Osteocyte (in vitro differentiated cells): ENCODE measurements at regions not wholly inside any gene's neighbourhood (a gene's known extent, or its start where the extent isn't known, plus 50 kb on each side); places are given as distances from the start of the nearest gene placed in this dataset.

Experiments used
- DNase-seq: peaks from one replicate; pipeline ENCODE4 v3.0.0; 2021; ENCODE audit warnings: mixed read lengths; ENCODE audit not compliant: unreplicated experiment; ENCODE audit errors: extremely low spot score
- H3K27ac Mint-ChIP-seq: one replicate; pipeline ENCODE4 v1.8.0; 2021; ENCODE audit warnings: mild to moderate bottlenecking, mixed read lengths; ENCODE audit not compliant: unreplicated experiment
- H3K27me3 Mint-ChIP-seq: one replicate; pipeline ENCODE4 v1.8.0; 2021; ENCODE audit warnings: mixed read lengths; ENCODE audit not compliant: unreplicated experiment
- H3K36me3 Mint-ChIP-seq: one replicate; pipeline ENCODE4 v1.8.0; 2021; ENCODE audit warnings: mixed read lengths; ENCODE audit not compliant: unreplicated experiment
- H3K4me1 Mint-ChIP-seq: one replicate; pipeline ENCODE4 v1.8.0; 2021; ENCODE audit warnings: mixed read lengths; ENCODE audit not compliant: unreplicated experiment
- H3K4me3 Mint-ChIP-seq: one replicate; pipeline ENCODE4 v1.8.0; 2021; ENCODE audit warnings: mild to moderate bottlenecking, moderate library complexity, mixed read lengths; ENCODE audit not compliant: unreplicated experiment
- H3K9me3 Mint-ChIP-seq: one replicate; pipeline ENCODE4 v1.8.0; 2021; ENCODE audit warnings: mixed read lengths; ENCODE audit not compliant: unreplicated experiment
- CTCF ChIP-seq: fragments of 200-600 bp; sonication (generic); IDR thresholded peaks from 2 replicates; pipeline ENCODE4 v1.5.0; 2021; ENCODE audit warnings: antibody characterized with exemption, mild to moderate bottlenecking, moderate library complexity

- Mint-ChIP-seq H3K4me3 (no peak overlapping the region), H3K27ac (no peak overlapping the region), H3K36me3 (peaks cover 2% of the 10 kb centered on the region), H3K4me1 (no peaks in the 10 kb centered on the region), H3K27me3 (no peaks in the 10 kb centered on the region), H3K9me3 (peaks cover 6% of the 10 kb centered on the region)
- DNase-seq, result no peak
- TF ChIP-seq CTCF, result no peak
Measured at GRCh38 chr7:16323313-16323712, 98.0 kb downstream of the CRPPA start.

- H3K27ac Mint-ChIP-seq, result no peak overlapping the region
- peaks cover 2% of the 10 kb centered on the region for H3K36me3 Mint-ChIP-seq
- no peaks in the 10 kb centered on the region for H3K4me1 Mint-ChIP-seq
- peaks cover 9% of the 10 kb centered on the region for H3K9me3 Mint-ChIP-seq
- H3K27me3 Mint-ChIP-seq, result no peaks in the 10 kb centered on the region
- no peak for DNase-seq
- no peak overlapping the region for H3K4me3 Mint-ChIP-seq
- TF ChIP-seq CTCF, result no peak
Measured at GRCh38 chr7:16320099-16320660, 101.2 kb downstream of the CRPPA start.

- H3K4me3 Mint-ChIP-seq, result no peak overlapping the region
Measured at GRCh38 chr7:16318989-16319915, 102.1 kb downstream of the CRPPA start.

GRCh38 chr7:16318463-16318862 is 102.9 kb downstream of the CRPPA start:
- DNase-seq, result no peak
- Mint-ChIP-seq H3K4me3 (no peak overlapping the region), H3K36me3 (peaks cover 2% of the 10 kb centered on the region), H3K4me1 (no peaks in the 10 kb centered on the region), H3K9me3 (peaks cover 3% of the 10 kb centered on the region), H3K27me3 (no peaks in the 10 kb centered on the region), H3K27ac (no peak overlapping the region)
- no peak for TF ChIP-seq CTCF

More at GRCh38 chr7:16318989-16319915, 102.1 kb downstream of the CRPPA start:
- no peak for TF ChIP-seq CTCF
- no peak overlapping the region for H3K27ac Mint-ChIP-seq
- H3K9me3 Mint-ChIP-seq, result peaks cover 3% of the 10 kb centered on the region
- H3K36me3 Mint-ChIP-seq, result peaks cover 2% of the 10 kb centered on the region
- DNase-seq, result no peak
- no peaks in the 10 kb centered on the region for H3K27me3 Mint-ChIP-seq
- H3K4me1 Mint-ChIP-seq, result no peaks in the 10 kb centered on the region

- H3K27ac Mint-ChIP-seq, result no peak overlapping the region
- no peaks in the 10 kb centered on the region for H3K27me3 Mint-ChIP-seq
- peaks cover 3% of the 10 kb centered on the region for H3K9me3 Mint-ChIP-seq
- no peak for TF ChIP-seq CTCF
- no peaks in the 10 kb centered on the region for H3K4me1 Mint-ChIP-seq
- peaks cover 2% of the 10 kb centered on the region for H3K36me3 Mint-ChIP-seq
- no peak overlapping the region for H3K4me3 Mint-ChIP-seq
- DNase-seq, result no peak
Measured at GRCh38 chr7:16317406-16317805, 103.9 kb downstream of the CRPPA start.
